ENCODE measurements at regions not wholly inside any gene's neighbourhood (a gene's known extent, or its start where the extent isn't known, plus 50 kb on each side); places are given as distances from the start of the nearest gene placed in this dataset.

DNA sequence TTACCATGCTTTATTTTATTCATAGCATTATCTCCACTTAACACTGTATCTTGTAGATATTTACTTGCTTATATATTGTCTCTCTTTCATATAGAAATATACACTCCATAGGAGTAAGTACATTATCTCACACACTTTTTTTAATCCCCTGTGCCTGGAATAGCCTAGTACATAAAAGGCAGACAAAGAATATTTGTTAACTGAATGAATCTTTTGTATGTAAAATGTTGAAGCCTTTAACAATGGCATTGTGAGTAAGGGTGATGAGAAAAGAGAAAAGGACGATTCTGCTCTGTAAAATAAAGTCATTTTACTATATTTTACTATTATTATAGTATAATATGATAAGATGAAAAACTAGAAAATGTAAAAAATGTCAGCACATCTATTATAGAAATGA lies 97.7 kb upstream of the PDHA2 start:
- Histone ChIP-seq H3K4me2 (no peak overlapping the region), H3K4me1 (replicated peaks; ENCODE audit: insufficient read depth) (no peaks in the 10 kb centered on the region), H3K27ac (no peak overlapping the region), H3K36me3 (ENCODE audit: low read depth) (no peaks in the 10 kb centered on the region), H3K9me2 (ENCODE audit: insufficient read depth) (no peaks in the 10 kb centered on the region), H4K20me1 (ENCODE audit: insufficient read depth) (no peaks in the 10 kb centered on the region), H3K4me3 (no peak overlapping the region), H3K9me3 (ENCODE audit: insufficient read depth, low read depth) (no peaks in the 10 kb centered on the region), H3K79me2 (ENCODE audit: low read depth) (no peaks in the 10 kb centered on the region), H2AFZ (no peak overlapping the region), H3K27me3 (ENCODE audit: insufficient read depth, low read depth) (no peaks in the 10 kb centered on the region), H3F3A (ENCODE audit: insufficient read depth, low read depth) (no peaks in the 10 kb centered on the region)
- no peak for TF ChIP-seq EZH2 (IDR thresholded peaks at IDR 0.05; ENCODE audit: low read depth)
- TF ChIP-seq, protein P1, sequence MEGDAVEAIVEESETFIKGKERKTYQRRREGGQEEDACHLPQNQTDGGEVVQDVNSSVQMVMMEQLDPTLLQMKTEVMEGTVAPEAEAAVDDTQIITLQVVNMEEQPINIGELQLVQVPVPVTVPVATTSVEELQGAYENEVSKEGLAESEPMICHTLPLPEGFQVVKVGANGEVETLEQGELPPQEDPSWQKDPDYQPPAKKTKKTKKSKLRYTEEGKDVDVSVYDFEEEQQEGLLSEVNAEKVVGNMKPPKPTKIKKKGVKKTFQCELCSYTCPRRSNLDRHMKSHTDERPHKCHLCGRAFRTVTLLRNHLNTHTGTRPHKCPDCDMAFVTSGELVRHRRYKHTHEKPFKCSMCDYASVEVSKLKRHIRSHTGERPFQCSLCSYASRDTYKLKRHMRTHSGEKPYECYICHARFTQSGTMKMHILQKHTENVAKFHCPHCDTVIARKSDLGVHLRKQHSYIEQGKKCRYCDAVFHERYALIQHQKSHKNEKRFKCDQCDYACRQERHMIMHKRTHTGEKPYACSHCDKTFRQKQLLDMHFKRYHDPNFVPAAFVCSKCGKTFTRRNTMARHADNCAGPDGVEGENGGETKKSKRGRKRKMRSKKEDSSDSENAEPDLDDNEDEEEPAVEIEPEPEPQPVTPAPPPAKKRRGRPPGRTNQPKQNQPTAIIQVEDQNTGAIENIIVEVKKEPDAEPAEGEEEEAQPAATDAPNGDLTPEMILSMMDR (conservative IDR thresholded peaks at IDR 0.05) = no peak
- intact Hi-C loops (cut with micrococcal nuclease; ENCODE audit: unreplicated experiment) = no loop called here
- CTCF ChIA-PET = no interaction called here
- POLR2A ChIA-PET (ENCODE audit: unreplicated experiment) = no interaction called here
- no TSS peak for BruUV-seq (replicated peaks)
- no peak for DNase-seq

DNA sequence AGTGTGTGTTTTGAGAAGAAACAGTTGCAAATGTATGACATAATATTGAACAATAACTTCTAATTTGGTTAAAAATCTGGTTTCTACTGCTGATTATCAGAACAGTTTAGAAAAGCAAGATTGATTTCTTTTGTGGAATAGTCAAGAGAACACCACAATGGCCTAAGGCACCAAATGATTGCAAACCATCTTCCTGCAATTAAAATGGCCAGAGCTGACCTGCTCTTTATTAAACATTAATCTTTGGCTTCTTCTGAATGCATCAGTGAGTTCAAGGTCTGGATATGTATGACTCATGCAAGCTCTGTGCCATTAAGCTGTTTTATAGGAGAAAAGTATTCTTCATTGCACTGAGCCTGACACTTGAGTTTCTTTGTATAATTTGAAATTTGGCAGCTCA lies 107.8 kb upstream of the PDHA2 start:
- Histone ChIP-seq H3K4me1 (replicated peaks; ENCODE audit: insufficient read depth) (no peaks in the 10 kb centered on the region), H3K27ac (no peak overlapping the region), H4K20me1 (ENCODE audit: insufficient read depth) (no peaks in the 10 kb centered on the region), H3K36me3 (ENCODE audit: low read depth) (no peaks in the 10 kb centered on the region), H3K9me3 (ENCODE audit: insufficient read depth, low read depth) (no peaks in the 10 kb centered on the region), H3K4me3 (no peak overlapping the region), H3F3A (ENCODE audit: insufficient read depth, low read depth) (no peaks in the 10 kb centered on the region), H3K4me2 (no peak overlapping the region), H3K9me2 (ENCODE audit: insufficient read depth) (no peaks in the 10 kb centered on the region), H2AFZ (no peak overlapping the region), H3K79me2 (ENCODE audit: low read depth) (no peaks in the 10 kb centered on the region), H3K27me3 (ENCODE audit: insufficient read depth, low read depth) (no peaks in the 10 kb centered on the region)
- ChIA-PET POLR2A (ENCODE audit: unreplicated experiment) (no interaction called here), CTCF (no interaction called here)
- no peak for DNase-seq
- no TSS peak for BruUV-seq (replicated peaks)
- TF ChIP-seq, protein P1 (conservative IDR thresholded peaks at IDR 0.05) = no peak
- no peak for TF ChIP-seq EZH2 (IDR thresholded peaks at IDR 0.05; ENCODE audit: low read depth)
- intact Hi-C loops (cut with micrococcal nuclease; ENCODE audit: unreplicated experiment) = no loop called here

DNA sequence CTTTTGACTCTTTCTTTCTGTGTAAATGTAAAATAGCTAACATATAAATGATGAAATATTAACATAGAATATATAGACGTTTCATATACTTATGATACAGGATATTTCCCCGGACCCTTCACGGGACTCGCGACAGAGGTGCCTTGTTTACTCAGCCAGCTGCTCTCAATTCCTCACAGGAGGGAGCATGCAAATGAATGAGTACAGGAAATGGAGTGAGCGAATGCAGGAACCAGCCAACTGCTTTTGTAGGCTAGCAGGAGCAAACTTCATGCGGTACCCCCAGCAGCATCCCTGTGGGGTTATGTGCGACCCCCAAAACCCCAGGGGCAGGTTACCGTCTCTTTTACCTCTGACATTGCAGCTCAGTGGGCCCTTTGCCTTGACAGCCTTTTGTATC lies 110.3 kb upstream of the PDHA2 start:
- ChIA-PET CTCF (no interaction called here), POLR2A (ENCODE audit: unreplicated experiment) (no interaction called here)
- no peak overlapping the region for H3K27ac ChIP-seq

More for the DNA sequence above, 110.3 kb upstream of the PDHA2 start:
- Histone ChIP-seq H4K20me1 (ENCODE audit: insufficient read depth) (no peaks in the 10 kb centered on the region), H3K4me2 (no peak overlapping the region), H3K9me3 (ENCODE audit: insufficient read depth, low read depth) (no peaks in the 10 kb centered on the region), H3K36me3 (ENCODE audit: low read depth) (no peaks in the 10 kb centered on the region), H3F3A (ENCODE audit: insufficient read depth, low read depth) (no peaks in the 10 kb centered on the region), H3K79me2 (ENCODE audit: low read depth) (no peaks in the 10 kb centered on the region), H2AFZ (no peak overlapping the region), H3K27me3 (ENCODE audit: insufficient read depth, low read depth) (no peaks in the 10 kb centered on the region), H3K4me3 (no peak overlapping the region), H3K4me1 (replicated peaks; ENCODE audit: insufficient read depth) (no peaks in the 10 kb centered on the region), H3K9me2 (ENCODE audit: insufficient read depth) (no peaks in the 10 kb centered on the region)
- no peak for TF ChIP-seq EZH2 (IDR thresholded peaks at IDR 0.05; ENCODE audit: low read depth)
- TF ChIP-seq, protein P1 (conservative IDR thresholded peaks at IDR 0.05) = no peak
- no peak for DNase-seq
- BruUV-seq (replicated peaks) = no TSS peak
- intact Hi-C loops (cut with micrococcal nuclease; ENCODE audit: unreplicated experiment) = no loop called here
